IPS DF 19.7 (cell line): ENCODE measurements at regions not wholly inside any gene's neighbourhood (a gene's known extent, or its start where the extent isn't known, plus 50 kb on each side); places are given as distances from the start of the nearest gene placed in this dataset.

Experiments
- DNase-seq: peaks from one replicate; pipeline ENCODE4 v3.0.0-alpha.2; 2013; ENCODE audit warnings: low read depth, low spot score

DNA sequence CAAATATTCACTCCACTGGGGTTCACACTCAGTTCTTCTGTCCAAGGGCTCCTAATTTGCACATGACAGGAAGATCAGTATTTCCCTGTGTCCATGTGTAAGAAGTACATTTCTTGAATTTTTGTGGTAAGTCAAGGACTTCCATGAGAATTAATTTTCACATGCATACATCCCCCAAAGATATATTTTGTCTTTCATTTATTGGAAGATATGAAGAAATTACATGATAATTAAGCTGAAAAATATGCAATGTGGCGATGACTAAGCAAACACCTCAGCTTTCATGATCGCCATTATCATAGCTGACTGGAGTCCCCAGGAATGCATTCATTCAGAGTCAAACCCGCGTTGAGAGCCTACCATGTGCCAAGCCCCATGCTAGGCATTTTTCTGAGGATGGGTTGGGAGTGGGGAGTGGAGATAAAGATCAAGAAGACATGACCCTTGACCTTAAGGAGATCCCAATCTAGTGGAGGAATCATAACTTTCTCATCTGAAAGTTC, 104.6 kb upstream of the F3 start:
- DNase-seq = no peak

- DNase-seq = no peak
Observed at GRCh38 chr1:94644352-94644751, 102.8 kb upstream of the F3 start.

DNA sequence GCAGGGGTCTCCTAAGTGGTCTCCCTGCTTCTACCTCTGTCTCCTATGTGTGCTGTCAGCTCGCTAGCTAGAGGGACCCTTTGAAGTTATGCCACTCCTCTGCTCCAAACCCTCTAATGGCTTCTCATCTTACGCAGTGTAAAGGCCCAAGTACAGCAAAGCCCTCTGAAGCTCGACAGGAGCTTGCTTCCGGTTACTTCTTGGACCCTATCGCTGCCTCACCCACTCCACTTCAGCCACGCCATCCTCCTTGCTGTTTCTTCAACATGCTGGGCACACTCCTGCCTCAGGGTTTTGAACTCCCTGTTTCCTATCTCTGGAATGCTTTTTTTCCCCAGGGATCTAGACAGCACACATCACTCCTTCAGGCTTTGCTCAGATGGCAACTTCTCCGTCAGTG, 102.3 kb upstream of the F3 start:
- DNase-seq = no peak

GRCh38 chr1:94642617-94643321, 101.2 kb upstream of the F3 start:
- DNase-seq = no peak

- no peak for DNase-seq
Observed at GRCh38 chr1:94641990-94642389, 100.4 kb upstream of the F3 start.

GRCh38 chr1:94640125-94640524, 98.6 kb upstream of the F3 start:
- DNase-seq = no peak

GRCh38 chr1:94637121-94637520, 95.6 kb upstream of the F3 start:
- no peak for DNase-seq

DNA sequence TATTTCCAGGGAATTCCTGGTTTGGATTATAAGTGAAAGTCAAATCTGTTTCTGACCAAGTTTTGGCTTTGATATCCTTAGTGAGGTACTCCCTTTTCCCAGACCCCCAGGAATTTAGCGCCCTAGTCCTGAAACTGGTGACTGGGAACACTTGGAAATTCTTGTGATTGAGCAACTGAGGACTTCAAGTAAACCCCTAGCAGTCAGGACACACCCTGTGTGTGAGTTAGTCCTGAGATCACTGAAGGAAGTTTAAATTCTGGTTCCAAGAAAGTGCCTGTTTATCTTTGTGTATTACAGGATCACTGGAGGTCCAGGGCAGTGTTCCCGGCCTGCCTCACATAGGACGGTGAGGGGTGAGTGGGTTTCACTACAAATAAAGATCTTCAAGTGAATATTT, 95.1 kb upstream of the F3 start:
- DNase-seq = no peak

- no peak for DNase-seq
Observed at GRCh38 chr1:94636100-94636499, 94.5 kb upstream of the F3 start.

DNA sequence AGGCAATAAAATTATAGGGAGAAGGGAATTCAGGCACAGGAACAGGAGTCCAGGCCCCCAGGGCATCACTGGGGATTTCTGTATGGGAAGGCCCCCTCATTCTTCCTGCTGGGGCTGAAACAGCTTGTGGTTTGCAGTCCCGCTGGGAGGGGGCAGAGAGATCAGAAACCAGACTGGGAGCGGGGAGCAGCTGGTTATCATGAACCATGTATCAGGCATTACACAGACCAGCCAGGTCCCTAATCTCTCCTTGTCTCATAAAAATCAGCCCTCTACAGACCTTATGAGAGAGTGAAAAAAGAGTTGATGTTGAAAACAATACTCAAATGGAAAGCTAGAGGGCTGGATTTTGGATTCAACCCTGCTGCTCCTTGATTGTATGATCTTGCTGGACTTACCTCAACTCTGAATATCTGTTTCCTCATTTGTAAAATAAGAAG, 93.4 kb upstream of the F3 start:
- DNase-seq = no peak

- DNase-seq = no peak
Observed at GRCh38 chr1:94633051-94633450, 91.5 kb upstream of the F3 start.

DNA sequence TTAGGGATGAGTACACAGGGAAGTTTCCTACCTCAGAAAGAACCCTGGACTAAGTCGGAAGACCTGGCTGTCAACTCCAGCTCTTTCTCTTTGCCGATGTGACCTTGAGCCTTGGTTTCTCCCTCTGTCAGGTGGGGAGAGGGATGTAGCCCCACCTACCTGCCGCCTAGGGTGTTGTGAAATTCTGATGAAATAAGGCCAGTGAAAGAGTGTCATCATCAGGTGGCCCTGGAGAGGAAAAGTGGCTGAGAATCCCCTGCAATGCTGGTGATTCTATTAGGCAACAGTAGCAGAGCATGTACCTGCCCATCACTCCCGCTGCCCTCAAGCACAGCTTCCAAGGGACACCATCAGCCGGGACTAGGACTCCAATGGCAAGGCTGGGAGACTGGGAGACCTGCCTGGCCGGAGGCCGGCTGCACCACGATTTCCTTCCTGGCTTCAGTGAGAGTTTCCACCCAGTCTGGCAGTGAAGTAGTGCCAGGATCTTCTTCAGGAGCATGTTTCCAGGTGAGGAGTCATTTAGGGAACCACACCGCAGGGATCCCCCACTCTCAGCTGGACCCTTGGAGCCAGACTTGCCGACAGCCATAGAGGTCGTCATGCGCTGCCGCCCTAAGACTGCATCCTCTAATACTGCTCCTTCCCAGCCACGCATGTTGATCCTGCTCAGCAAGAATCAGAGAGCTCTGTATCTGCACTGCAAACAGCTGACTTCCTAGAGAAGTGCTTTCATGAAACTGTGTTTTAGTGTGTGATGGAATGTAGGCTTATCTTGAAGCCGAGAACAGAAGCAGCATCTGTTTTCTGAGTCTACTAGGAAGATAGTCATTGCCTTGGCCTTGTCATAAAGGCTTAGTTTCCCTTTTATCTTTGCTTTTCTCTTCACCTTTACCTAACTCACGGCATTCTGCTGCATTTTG, 88.0 kb upstream of the F3 start:
- DNase-seq = no peak

- no peak for DNase-seq
Observed at GRCh38 chr1:94628499-94628843, 86.9 kb upstream of the F3 start.

DNA sequence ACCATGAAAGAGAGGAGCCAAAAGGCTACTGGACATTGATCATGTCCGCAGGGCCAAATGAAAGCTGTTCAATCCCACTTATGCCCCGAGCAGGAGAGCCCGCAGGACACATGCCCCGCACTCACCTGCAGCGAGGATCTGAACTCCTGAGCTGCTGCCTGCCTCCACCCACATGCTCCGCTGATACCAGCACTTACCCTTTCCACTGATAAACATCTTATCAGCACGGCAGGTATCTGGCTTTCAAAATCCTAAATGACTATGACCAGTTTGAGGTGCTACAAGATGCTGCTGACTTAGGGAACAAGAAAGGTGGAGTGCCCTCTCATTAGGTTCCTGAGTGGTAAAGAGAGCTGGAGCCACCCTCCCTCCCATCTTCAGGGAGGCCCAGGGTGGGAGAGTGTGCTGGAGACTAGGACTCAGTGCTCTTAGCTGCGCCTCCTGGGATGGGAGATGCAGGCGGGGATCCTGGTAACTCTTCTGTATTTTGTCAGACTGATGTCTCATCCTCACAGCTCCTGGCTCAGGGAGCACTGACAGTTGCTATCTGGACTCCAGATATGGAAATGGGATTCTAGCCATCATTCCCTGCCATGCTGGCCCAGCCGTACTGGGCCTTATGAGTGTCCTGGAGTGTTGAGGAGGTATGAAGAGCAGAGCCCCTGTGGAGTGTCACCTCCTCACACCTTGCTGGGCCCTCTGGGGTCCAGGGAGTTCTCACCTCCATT, 86.4 kb upstream of the F3 start:
- DNase-seq = no peak

- DNase-seq = no peak
Observed at GRCh38 chr1:94624203-94624602, 82.6 kb upstream of the F3 start.

DNA sequence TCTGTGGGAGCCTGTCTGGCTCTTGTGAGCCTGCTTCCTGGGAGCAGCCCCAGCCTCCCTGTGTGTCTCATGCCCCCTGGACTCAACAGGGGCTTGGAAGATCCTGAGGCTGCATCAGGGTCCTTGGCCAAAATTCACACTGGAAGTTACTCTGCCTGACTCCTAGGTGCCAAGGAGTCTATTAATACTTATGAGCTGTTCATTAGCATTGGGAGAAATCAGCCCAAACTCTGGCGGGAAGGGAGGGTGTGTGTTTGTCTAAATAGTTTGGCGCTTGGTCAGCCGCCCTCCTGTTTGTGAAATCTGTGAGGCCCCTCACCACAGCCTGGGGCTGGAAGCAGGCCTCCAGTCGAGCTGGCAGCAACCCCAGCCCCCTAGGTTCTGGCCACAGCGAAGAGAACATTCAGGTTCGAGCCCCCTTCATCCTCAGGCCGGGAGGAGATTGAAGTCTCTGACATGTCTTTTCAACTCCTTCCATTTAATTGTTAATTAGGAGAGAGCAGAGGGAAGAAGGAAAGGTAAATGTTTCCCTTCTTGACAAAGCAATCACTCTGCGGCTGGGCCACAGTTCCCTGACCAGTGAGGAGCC, 82.1 kb upstream of the F3 start:
- no peak for DNase-seq

DNA sequence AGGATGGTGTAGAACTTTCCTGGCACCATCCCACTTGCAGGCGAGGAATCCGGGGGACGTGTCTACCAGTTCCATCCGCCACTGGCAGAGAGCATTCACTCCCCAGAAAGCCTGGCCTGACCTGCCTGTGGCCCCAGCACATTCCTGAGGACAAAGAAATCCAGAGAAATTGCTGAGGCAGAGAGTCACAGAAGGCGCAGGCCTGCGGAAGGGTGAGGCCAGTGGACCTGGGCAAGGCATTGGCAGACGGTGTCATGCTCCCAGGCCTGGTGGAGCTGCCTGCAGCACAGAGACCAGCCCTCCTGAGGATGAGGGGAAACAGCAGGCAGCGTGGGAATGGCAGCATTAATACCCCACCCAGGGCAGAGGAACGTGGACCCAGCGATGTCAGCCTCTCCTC, 81.2 kb upstream of the F3 start:
- no peak for DNase-seq

- DNase-seq = no peak
Observed at GRCh38 chr1:94621802-94622201, 80.2 kb upstream of the F3 start.

- DNase-seq = no peak
Observed at GRCh38 chr1:94621395-94621794, 79.8 kb upstream of the F3 start.

DNA sequence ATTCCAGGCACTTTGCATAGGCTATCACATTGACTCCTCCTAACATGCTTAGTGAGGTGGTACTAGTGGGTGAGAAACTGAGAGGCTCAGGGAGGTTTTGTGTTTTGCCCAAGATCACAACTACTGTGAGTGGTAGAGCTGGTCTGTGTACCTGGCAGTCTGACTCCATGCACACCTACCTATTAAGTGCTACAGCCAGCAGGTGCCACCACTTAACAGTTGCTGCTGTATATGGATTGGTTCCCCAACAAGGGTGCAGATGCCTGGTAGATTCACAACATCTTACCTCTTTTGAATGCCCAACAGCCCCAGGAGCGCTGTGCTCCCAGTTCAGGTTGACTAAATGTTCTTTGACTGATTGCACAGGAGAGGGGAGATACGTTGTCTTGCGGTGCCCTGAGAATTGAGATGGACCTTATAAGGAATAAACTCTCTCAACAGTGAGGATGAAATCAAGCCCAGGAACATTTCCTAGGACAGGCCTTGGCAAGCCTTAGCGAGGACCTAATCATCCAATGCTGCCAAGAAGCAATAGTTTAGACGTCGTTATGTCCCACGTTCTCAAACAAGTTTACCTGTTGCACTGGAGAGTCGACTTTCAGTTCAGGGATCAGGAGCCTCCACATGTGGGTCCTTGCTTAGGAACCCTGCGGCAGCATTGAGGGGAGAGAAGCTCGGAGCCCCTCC, 78.9 kb upstream of the F3 start:
- no peak for DNase-seq

DNA sequence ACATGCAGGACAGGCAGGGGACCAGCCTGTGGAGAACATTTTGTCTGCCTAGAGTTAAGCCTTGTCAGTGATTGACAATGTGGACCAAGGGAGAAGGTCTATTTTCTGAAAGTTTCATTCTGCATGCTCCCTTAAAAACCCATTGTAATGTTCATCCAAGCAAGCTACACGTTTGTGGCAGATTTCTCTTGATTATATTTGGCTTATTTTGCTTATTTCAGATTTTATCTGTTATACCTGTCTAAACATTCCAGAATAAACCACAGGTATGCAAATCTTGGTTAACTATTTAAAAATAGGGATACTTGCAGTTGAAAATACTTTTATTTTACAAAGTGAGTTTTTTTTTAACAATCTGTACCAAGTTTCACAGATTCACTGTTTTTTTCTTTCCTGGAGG, 78.2 kb upstream of the F3 start:
- DNase-seq = no peak
